HG02973 (cell line): ENCODE measurements at regions not wholly inside any gene's neighbourhood (a gene's known extent, or its start where the extent isn't known, plus 50 kb on each side); places are given as distances from the start of the nearest gene placed in this dataset.
"Not testable (repeated sequence)": the region's sequence is repeated elsewhere in the genome, so short reads cannot be mapped to it uniquely, and the experiment has no call there.

Experiments used
- ATAC-seq: cut with Tn5 transposase; IDR thresholded peaks from one replicate; pipeline ENCODE4 v1.9.1; 2021; ENCODE audit warnings: moderate library complexity; ENCODE audit not compliant: unreplicated experiment

- no peak for ATAC-seq
These were observed 125.2 kb upstream of the TFPI start for GRCh38 chr2:187679454-187679853.

GRCh38 chr2:187684174-187684573, 129.9 kb upstream of the TFPI start:
- no peak for ATAC-seq

- no peak for ATAC-seq
These were observed 132.3 kb upstream of the TFPI start for GRCh38 chr2:187686416-187687024.

GRCh38 chr2:187687585-187687984, 133.3 kb upstream of the TFPI start:
- no peak for ATAC-seq

GRCh38 chr2:187689372-187689771, 135.1 kb upstream of the TFPI start:
- no peak for ATAC-seq

- ATAC-seq: no peak
These were observed 139.7 kb upstream of the TFPI start for GRCh38 chr2:187693923-187694322.

- ATAC-seq: not testable (repeated sequence)
These were observed 142.4 kb upstream of the TFPI start for GRCh38 chr2:187696644-187697043.

GRCh38 chr2:187698374-187699110, 144.3 kb upstream of the TFPI start:
- no peak for ATAC-seq

GRCh38 chr2:187702157-187702556, 147.9 kb upstream of the TFPI start:
- ATAC-seq: no peak

GRCh38 chr2:187708272-187708671, 154.0 kb upstream of the TFPI start:
- ATAC-seq: no peak

GRCh38 chr2:187709065-187709464, 154.8 kb upstream of the TFPI start:
- ATAC-seq: no peak

GRCh38 chr2:187710791-187711521, 156.7 kb upstream of the TFPI start:
- ATAC-seq: no peak

GRCh38 chr2:187715590-187715989, 161.4 kb upstream of the TFPI start:
- no peak for ATAC-seq

- ATAC-seq: no peak
These were observed 162.1 kb upstream of the TFPI start for GRCh38 chr2:187716301-187716700.

- ATAC-seq: no peak
These were observed 163.9 kb upstream of the TFPI start for GRCh38 chr2:187718092-187718491.

- ATAC-seq: no peak
These were observed 165.3 kb upstream of the TFPI start for GRCh38 chr2:187719510-187719909.

- ATAC-seq: no peak
These were observed 194.7 kb upstream of the TFPI start for GRCh38 chr2:187748958-187749357.

- ATAC-seq: no peak
These were observed 195.7 kb upstream of the TFPI start for GRCh38 chr2:187749804-187750431.

GRCh38 chr2:187768995-187769394, 214.8 kb upstream of the TFPI start:
- ATAC-seq: no peak

GRCh38 chr2:187769437-187769836, 215.2 kb upstream of the TFPI start:
- no peak for ATAC-seq

- peak; percentile 42 for ATAC-seq
These were observed 220.4 kb upstream of the TFPI start for GRCh38 chr2:187774551-187775071.
